ENCODE measurements at regions not wholly inside any gene's neighbourhood (a gene's known extent, or its start where the extent isn't known, plus 50 kb on each side); places are given as distances from the start of the nearest gene placed in this dataset.

GRCh38 chr1:25034736-25035522 lies 104.9 kb upstream of the RUNX3 start:
- no peak for DNase-seq

GRCh38 chr1:25033828-25034705 lies 104.0 kb upstream of the RUNX3 start:
- DNase-seq, result no peak

- DNase-seq, result no peak
Measured at GRCh38 chr1:25033030-25033827, 103.2 kb upstream of the RUNX3 start.

GRCh38 chr1:25031966-25032667 lies 102.0 kb upstream of the RUNX3 start:
- DNase-seq, result no peak

GRCh38 chr1:25031601-25031965 lies 101.5 kb upstream of the RUNX3 start:
- DNase-seq, result no peak

GRCh38 chr1:25030674-25031589 lies 100.9 kb upstream of the RUNX3 start:
- no peak for DNase-seq

- DNase-seq, result no peak
Measured at GRCh38 chr1:25030012-25030411, 99.9 kb upstream of the RUNX3 start.

GRCh38 chr1:25028907-25029599 lies 99.0 kb upstream of the RUNX3 start:
- DNase-seq, result no peak

- no peak for DNase-seq
Measured at GRCh38 chr1:25028587-25028906, 98.5 kb upstream of the RUNX3 start.

GRCh38 chr1:25027822-25028586 lies 97.9 kb upstream of the RUNX3 start:
- DNase-seq, result no peak

- DNase-seq, result no peak
Measured at GRCh38 chr1:25026730-25027450, 96.8 kb upstream of the RUNX3 start.

- no peak for DNase-seq
Measured at GRCh38 chr1:25026304-25026703, 96.2 kb upstream of the RUNX3 start.

GRCh38 chr1:25024615-25025350 lies 94.7 kb upstream of the RUNX3 start:
- DNase-seq, result no peak

GRCh38 chr1:25023826-25024225 lies 93.8 kb upstream of the RUNX3 start:
- no peak for DNase-seq

GRCh38 chr1:25023190-25023578 lies 93.1 kb upstream of the RUNX3 start:
- DNase-seq, result no peak

GRCh38 chr1:25022361-25023189 lies 92.5 kb upstream of the RUNX3 start:
- DNase-seq, result no peak

GRCh38 chr1:25021591-25022215 lies 91.6 kb upstream of the RUNX3 start:
- no peak for DNase-seq
